VCaP (cell line): ENCODE measurements at regions not wholly inside any gene's neighbourhood (a gene's known extent, or its start where the extent isn't known, plus 50 kb on each side); places are given as distances from the start of the nearest gene placed in this dataset.

Experiments used
- H3K27ac ChIP-seq: fragments of 450-650 bp; 2 replicates; pipeline ENCODE4 v1.5.1; 2017
- CTCF ChIP-seq: fragments of 450-650 bp; conservative IDR thresholded peaks from 2 replicates; pipeline ENCODE4 v1.5.1; 2017; ENCODE audit warnings: mild to moderate bottlenecking, moderate library complexity

DNA sequence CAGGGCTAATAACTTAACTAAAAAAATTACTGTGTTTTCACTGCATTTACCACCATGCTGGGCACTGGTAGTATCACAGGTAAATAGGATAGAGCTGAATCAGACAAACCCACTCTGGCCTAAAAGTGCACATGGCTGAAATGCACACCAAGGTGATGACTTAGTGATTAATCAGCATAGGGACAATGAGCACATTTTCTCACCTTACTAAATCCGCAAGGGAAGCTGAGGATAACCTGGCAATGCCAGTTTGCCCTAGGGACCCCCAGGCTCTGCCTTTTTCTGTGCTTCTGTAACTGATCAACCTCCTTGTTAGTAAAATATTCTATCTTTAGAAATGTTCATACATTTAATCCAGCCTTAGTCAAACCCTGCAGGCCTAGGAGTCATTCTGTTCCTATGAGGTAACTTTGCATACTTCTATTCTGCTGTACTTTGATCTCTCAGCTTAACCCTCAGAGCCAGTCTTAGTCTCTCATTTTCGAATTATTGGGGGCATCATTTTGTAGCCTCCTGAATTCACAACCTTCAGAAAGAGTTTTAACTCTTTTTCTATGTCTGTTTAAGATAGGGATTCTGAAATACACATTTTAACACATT lies 562.9 kb upstream of the KCNMB2 start:
- no peak overlapping the region for H3K27ac ChIP-seq

GRCh38 chr3:177976241-177976640 lies 560.0 kb upstream of the KCNMB2 start:
- no peak overlapping the region for H3K27ac ChIP-seq
- TF ChIP-seq CTCF: no peak

More for the DNA sequence above, 562.9 kb upstream of the KCNMB2 start:
- TF ChIP-seq CTCF: no peak

DNA sequence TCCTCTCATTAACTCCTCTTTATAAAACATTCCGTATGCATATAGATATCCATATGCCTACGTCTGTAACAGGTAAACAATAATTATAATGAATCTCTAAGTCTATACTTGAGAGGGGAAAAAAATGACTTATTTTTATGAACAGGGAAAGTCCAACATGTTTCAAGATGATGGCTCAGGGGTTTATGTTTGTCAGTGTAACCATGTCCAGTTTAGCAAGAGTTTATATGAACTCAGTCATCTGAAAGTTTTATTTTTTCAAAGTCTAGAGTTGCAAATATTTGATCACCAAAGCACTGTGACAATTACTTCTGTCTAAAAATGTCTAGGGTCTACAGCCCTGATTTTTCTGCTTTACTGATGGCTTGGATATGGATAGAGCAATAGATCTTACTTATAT lies 559.4 kb upstream of the KCNMB2 start:
- TF ChIP-seq CTCF: no peak
- no peak overlapping the region for H3K27ac ChIP-seq

- no peak for TF ChIP-seq CTCF
- H3K27ac ChIP-seq: no peak overlapping the region
Measured at GRCh38 chr3:177977381-177978158, 558.7 kb upstream of the KCNMB2 start.

- no peak for TF ChIP-seq CTCF
- H3K27ac ChIP-seq: no peak overlapping the region
Measured at GRCh38 chr3:177978946-177979345, 557.3 kb upstream of the KCNMB2 start.

- TF ChIP-seq CTCF: no peak
- H3K27ac ChIP-seq: no peak overlapping the region
Measured at GRCh38 chr3:177979703-177980102, 556.5 kb upstream of the KCNMB2 start.

GRCh38 chr3:177981576-177981975 lies 554.7 kb upstream of the KCNMB2 start:
- no peak for TF ChIP-seq CTCF
- no peak overlapping the region for H3K27ac ChIP-seq
